ENCODE measurements at regions not wholly inside any gene's neighbourhood (a gene's known extent, or its start where the extent isn't known, plus 50 kb on each side); places are given as distances from the start of the nearest gene placed in this dataset.

- TF ChIP-seq POLR2A (IDR thresholded peaks at IDR 0.05) (no peak), CTCF (IDR thresholded peaks at IDR 0.05) (no peak)
These were observed 792.8 kb upstream of the LRRTM1 start for GRCh38 chr2:81097361-81097760.
